NCI-H1417 treated with DMSO at 0.1 percent for 48 hours (cell line): ENCODE measurements at regions not wholly inside any gene's neighbourhood (a gene's known extent, or its start where the extent isn't known, plus 50 kb on each side); places are given as distances from the start of the nearest gene placed in this dataset.

Experiments
- DNase-seq: peaks from one replicate; lab custom pipeline; 2025; lab: John Stamatoyannopoulos, UW

DNA sequence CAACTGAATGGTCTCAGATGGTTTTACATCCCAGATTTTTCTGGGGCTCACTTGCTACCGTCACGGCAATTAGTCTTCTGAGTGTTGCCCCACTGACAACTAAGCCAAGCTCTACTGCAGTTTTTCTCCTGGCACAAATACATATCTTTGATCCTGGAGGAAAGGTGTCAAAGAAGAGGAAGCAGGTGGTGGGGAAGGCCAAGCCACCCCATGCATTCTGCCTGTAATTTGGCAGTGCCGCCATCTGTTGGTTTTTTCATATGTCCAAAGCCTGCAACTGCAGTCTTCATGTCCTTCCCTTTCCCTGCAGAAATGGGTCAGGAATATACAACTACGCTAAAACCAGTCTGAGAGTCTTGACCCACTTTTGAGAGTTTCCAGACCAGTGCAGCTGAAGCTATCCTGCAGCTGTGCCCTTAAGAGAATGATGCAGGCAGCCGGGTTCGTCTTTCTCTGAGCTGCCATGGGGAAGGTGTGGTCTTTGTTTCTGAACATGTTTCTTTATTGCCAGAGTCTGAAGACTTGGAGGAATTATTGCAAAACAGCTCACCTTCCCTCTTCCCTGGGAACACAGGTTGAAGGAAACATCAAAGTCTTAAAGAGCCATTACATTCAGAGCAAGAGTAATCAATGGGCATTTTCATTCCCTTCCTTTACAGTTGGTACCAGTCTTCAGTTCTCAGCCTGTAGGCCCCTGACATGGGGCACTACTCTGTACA, 71.8 kb upstream of the ATL2 start:
- DNase-seq: no peak

DNA sequence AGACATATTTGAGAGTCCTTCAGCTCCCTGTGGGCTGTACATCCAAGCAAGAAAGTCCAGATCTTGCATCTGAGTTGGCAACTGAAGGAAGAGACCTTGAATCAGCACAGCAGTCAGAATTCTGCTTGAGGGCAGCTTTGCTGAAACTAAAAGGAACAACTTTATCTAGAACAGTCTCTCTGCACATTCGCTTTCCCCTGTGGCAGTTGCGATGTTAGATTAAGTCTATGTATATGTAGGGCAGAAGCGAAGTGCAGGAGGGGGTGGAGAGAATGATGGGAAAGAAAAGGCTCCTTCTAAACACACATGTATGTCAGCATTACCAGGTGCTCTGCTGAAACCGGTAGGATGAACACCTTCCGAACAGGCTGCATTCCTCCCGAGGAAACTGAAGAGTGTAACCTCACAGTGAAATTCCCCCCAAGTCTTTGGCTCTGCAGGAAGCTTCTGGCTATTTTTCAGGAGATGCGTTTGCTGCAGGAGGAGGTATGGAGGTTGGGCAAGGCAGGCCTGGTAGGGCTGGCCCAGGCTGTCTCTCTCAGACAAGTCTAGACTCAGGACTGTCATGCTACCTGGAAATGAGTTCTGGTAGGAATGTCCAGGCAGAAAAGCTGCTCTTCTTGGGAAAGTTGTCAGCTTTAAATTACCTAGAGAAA, 70.0 kb upstream of the ATL2 start:
- DNase-seq: no peak

DNA sequence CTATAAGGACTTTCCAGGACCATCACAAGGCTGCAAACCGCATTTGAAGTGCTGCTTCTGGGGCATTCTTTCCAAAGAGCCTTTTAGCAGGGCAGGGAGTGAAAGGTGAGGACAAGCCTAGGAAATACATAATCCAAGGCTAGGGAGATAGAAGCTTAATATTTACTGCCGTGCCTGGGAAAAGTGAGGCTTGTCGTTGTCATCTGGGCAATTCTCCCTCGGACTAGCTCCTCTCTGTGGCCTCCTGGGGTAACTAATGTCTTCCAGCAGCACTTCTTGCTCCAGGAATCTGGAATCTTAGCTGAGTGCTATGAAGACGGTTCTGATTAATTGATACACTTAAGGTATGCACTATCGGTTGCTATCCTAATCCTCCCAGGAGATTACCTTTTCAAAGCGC, 69.3 kb upstream of the ATL2 start:
- no peak for DNase-seq

DNA sequence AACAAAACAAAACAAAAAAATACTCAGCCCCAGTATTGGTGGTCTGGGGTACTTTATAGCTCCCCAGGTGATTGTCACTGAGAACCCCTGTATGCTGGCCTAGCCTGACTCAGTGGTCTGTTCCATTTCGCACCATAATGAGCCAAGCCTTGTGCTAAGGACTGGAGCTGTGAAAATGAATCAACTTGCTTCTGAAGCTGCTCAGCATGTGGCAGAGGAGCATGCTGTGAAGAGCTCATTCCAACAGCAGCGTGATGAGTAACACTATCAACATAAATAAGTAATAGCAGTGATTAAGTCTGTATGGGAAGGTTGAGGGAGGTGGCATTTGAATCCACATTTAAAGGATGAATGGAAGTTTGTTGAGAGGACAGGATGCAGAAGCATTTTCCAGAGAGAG, 67.2 kb upstream of the ATL2 start:
- no peak for DNase-seq

DNA sequence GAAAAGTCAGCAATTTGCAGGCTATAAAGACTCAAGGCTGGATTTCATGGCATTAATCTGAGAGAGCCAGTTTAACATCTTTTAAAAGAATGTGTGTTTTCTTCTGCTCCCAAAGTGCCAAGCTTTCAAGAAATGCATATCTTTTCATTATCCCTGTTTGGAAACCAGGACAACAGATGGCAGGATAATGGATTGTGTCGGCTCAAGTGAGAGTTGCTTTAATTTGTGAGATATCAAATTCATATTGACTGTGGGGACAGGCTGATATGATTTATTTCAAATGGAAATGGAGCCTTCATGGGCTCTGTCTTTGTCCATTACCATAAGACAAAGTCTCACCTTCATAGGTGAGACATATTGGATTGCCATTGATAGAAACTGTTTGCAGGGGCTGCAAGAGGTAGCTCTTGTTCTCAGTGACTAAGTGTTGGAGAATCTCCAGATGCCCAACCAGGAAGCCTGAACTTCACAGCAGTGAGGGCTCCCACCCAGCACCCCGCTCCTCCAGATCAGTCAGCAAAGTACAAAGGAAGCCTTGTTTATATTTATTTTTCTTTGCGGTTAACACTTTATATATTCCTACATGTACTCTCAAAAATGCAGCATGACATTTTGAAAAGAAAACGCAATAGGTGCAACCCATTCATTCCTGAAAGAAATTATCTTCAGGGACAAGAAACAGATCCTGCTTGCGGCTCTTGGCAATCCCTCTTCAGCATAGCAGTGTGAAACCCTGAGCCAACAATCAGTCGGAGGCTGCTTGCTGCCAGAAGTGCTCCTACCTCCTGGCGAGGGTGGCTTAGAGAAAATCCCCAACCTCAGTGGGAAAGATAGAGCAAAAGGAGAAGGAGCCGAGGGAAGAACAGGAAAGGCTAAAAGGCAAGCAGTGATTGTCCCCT, 65.8 kb upstream of the ATL2 start:
- DNase-seq: no peak

DNA sequence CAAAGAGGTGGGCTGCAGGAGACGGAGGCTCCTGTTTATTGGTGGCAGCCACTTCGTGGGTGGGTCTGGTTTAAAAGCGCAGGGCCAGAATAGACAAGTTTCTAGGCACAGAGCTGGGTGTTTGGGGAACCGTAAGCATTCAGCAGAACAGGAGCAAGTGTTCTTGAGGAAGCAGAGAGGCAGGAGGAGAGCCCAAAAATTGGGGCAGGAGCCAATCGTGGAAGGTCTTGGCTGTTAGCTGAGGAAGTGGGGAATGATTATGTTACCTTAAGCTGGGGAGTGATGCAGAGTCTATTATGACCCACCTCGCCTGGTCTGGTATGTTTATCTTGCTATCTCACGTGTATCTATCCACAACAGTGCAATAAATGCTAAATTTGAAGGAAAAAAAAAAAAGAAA, 64.3 kb upstream of the ATL2 start:
- no peak for DNase-seq

DNA sequence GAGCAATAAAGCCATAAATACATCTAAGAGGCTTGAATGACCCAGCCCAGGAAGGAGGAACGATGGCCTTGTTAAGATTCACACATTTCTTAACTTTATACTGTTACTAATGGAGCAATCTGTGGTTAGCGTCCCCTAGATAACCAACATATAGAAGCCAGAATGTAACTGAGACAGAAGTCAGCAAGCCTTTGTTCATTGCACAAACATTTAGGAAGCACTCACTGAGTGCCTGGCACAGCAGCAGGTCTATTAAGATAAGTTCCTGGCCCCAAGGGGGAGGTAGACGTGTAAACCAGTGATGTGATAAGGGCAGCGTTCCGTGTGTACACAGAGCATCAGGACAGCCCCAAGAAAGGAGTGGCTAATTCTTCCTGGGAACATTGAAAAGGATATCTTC, 63.6 kb upstream of the ATL2 start:
- no peak for DNase-seq

DNA sequence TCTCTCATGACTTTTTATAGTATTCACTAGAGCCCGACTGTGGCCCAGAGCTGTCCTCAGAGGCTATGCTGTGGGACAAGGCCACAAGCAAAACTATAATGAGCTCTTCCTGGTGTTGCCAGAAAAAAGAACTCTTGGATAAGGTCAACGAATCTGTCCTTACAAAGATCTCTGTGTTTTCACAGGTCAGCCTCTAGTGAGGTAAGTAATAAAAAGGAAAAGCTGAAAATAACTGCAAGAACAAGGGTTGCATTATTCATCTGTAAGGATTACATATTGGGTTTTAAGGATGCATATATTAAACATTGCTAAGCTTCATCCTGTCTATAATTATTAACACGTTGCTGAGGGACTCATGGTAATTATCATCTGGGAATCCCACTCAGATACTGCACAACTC, 62.8 kb upstream of the ATL2 start:
- DNase-seq: no peak

DNA sequence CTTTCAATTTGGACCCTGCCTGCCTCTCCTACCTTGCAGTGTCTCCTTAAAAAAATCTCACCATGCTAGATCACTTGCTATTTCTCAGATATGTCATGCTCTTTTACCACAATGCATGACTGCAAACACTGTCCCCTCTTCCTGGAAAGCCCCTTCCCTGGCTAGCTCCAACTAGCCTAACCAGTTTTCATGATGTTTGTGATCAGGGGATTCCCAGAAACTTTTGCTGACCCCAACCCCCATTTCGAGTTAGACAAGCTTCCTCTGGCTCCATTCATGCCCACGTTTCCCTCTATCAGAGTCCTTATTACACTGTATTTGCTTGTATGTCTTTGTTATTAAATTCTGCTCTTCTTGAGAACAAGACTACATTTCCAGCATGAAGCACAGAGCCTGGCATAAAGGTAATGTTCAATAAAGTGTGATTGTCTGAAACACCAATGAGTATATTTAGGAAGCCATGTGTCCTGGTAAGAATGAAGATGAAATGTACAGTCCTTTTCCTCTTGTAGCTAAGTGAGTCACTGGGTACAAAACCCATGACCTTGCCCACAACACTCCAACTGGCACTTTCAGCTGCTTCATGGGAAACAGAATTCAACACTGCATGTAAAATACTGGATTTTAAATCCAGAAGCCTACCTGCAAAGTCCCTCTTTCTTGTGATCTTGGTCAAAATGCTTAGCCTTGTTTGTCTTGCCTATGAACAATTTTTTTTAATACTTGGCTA, 62.0 kb upstream of the ATL2 start:
- no peak for DNase-seq

DNA sequence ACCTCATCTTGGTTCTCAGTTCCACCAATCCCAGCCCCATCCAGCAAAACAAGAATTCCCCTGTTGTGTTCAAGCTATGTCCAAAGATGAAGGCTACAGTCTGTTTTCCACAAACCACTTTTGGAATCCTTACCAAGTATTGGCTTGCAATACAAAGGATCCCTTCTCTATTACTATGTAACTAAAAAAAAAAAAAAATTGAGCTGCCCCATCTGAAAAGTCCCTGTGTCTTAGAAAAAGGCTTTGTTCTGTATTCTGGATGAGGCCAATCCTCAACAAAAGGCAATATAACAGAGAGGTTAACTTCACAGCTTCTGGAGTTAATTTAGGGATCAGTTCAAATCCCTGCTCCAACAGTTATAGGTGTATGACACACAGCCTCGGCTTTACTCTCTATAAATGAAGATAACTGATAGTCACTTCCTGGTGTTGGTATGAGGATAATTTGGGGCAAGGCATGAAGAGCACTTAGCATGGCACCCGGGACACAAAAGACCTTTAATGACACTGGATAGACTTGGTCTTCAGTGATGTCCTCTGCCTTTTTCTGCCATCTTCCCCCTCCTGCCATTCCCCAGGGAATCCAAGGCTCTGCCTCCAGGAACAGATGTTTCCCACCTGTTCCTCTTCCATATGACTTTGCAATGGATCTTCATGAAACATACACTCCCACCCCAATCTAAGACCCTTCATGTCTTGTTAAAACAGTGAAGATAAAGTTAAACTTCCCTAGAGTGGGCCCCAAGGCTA, 61.2 kb upstream of the ATL2 start:
- no peak for DNase-seq

DNA sequence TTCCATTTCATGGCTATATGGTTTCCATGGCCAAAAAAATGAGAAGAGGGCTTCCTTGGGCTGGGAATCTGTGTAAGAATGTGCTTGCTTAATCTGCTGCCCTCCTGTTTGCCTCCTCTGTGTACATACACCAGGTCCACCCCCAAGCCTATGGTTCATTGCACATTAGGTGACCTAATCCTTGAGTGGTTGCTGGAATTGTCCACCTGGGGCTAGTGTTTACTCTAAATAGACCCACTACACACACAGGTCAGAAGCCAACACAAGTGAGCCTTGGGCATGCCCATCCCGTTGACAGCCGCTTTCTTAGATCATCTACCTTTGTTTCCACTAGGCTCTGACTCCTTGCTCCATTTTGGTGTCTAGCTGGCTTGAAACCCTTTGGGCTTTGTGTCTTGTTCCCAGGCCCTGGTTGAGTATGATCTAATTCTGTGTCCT, 59.2 kb upstream of the ATL2 start:
- no peak for DNase-seq

DNA sequence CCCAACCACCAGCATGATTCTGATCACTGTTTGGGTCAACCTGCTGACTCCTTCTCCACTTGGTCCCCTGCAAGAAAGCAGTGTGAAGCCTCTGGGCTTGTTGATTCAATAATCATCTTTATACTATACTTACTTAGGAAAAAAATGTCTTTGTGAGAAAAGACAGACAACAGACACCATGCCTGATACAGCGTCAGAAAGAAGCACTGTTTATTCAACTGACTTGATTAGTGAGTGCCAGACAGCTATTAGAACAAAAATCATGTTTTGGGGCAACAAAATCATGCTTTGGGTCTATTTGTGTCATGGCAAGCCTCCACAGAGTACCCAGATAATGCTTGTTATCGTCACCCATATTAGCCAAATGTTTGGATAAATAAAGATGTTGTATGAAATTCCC, 58.7 kb upstream of the ATL2 start:
- no peak for DNase-seq

DNA sequence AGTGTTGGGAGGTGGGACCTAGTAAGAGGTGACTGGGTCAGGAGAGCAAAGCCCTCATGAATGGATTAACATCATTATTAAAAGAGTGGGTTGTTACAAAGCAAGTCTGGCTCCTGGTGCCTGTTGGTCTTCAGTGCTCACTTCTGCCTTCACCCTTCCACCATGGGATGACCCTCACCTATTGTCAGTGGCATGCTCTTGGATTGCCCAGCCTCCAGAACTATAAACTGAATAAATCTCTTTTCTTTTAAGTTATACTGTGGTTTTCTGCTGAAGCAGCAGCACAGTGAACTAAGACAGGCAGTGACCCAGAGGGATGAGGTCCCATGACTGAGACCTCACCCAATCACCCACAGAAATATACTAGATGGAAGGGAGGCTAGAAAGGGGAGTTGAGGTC, 57.5 kb upstream of the ATL2 start:
- DNase-seq: no peak

DNA sequence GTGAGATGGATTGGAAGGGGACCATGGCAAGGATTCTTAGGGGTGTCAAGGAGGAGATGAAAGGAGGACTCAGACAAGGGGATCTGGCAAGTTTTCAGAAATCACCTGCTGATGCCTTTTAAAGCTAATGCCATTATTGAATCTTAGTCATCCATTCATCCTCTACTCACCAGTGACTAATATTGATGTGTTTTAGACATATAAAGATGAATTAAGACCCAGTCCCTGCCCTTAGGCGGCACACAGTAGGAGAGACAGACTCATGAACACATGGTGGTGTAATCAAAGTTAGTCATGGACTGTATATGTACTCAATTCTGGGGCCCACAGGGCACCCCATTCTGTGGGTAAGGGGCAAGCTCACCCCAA, 56.5 kb upstream of the ATL2 start:
- DNase-seq: no peak

DNA sequence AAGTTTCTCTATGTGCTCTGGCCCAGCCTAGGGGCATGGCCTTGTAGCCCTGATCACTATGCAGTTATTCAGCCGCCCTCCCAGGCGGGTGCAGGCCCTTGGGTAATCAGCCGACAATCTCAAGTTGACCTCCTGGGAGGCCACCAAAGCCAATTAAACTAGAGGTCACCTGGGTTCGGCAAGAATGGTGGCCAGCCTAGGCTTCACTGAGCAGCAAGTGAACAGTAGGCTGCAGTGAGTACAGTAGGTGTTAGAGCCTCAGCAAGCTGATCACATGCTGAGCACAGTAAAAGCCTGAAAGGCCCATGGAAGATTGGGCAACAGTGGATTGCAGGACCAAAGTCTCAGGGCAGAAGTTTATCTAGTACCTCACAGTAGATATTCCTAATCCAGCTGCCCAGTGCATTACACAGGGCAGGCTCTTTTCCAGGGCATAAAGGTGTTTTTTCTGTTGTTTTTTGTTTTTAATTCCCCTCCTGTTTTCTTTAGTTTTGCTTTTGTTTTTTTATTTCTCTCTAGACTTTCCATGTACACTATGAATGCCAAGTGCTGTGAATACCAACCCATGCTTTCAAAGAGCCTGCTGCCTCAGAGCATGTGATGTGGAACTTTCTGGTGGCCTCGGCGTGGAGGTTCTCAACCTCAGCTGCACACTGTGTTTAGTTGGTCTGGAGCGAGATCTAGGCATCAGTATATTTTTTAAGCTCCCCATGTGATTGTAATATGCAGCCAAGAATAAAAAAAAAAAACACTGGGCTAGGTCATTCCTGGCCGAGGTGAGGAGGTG, 55.9 kb upstream of the ATL2 start:
- DNase-seq: no peak

DNA sequence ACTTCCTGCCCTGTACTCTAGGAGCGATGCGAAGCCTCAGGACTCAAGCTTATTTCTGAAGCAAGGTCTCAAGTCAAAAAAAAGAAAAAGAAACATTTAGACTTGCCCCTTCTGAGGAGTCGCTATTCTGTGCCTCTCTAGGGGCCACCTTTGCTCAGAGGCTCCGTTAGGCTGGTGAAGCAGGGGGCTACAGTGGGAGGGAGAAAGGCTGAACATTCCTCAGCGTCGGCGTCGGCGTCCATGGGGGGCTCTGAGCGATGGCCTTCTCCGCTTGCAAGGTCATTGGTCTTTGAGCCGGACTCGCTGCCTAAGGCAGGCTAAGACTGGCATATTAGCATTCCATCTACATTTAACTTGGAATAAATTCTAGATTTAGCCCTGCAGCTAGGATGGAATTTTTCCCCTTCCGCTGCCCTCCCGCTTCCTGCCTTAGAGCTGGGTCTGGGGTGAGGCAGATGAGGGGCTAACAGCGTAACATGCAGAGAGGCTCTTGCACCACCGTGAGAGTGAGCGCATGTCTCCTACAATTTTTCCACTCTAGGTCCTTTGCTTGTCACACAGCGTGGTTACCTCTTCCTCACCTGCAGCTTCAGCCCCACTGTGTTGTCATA, 53.6 kb upstream of the ATL2 start:
- DNase-seq: no peak

DNA sequence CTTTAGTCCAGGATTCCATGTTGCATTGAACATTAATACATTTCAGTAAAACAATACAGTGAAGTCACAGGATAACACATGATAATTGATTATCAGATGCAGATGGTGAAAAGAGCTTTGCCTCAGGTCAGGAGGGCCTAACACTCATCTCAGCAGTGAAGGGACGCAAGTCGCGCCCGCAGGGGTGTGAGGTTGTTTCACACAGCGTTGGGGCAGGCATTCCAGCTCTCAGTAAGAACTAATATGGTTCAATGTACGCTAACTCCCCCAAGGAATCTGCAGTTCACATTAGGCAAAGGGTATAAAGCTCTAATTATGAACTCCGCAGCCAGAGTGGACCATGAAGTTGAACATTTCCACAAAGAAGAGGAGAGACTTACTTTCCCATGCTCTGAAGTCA, 53.1 kb upstream of the ATL2 start:
- DNase-seq: no peak

DNA sequence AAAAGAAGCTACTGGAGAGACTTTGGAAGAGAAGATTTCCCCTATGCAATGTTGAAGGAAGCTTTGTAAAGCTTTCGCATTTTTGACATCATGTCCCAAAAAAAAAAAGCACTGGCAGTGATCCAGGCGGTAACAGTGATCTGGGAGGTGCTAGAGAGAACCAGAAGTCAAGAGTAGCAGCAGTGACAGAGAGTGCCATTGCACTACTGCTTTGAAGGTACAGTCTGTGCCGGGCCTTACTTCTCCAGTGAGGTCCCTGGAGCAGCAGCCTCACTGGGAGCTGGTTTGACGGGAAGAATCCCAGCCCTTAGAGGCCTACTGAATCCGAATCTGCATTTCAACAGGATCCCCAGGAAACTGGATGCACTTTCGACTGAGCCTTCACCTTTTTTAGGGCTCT, 50.9 kb upstream of the ATL2 start:
- no peak for DNase-seq

DNA sequence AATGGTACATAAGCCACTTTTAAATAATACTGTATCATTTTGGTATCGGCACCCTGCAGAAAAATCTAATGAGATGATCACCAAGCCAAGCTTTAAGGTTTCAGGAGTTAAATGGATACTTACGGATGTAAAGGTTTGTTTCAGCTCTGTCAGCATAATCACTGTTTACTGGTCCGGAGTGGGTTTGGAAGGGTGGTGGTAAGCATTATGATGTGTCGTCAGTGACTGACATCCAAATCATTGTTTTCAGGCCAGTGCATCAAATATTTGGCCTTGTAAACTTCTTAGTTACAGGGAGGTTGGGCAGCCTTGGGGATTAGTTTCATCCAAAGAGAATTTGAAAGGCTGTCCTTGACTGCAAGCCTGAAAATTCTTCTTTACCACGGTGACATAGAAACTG, 50.0 kb upstream of the ATL2 start:
- no peak for DNase-seq
